IPS-11a (cell line): ENCODE measurements at regions not wholly inside any gene's neighbourhood (a gene's known extent, or its start where the extent isn't known, plus 50 kb on each side); places are given as distances from the start of the nearest gene placed in this dataset.
"Not testable (repeated sequence)": the region's sequence is repeated elsewhere in the genome, so short reads cannot be mapped to it uniquely, and the experiment has no call there.

Experiments used
- H3K4me3 ChIP-seq: one replicate; pipeline ENCODE4 v1.5.1; 2013; ENCODE audit warnings: low read depth, low read length, control low read depth

- H3K4me3 ChIP-seq: no peak overlapping the region
These were observed 101.1 kb downstream of the KIF4B start for GRCh38 chr5:155114655-155115054.

GRCh38 chr5:155116456-155117251 lies 103.1 kb downstream of the KIF4B start:
- no peak overlapping the region for H3K4me3 ChIP-seq

- H3K4me3 ChIP-seq: no peak overlapping the region
These were observed 112.1 kb downstream of the KIF4B start for GRCh38 chr5:155125551-155126095.

GRCh38 chr5:155126573-155126972 lies 113.0 kb downstream of the KIF4B start:
- H3K4me3 ChIP-seq: no peak overlapping the region

GRCh38 chr5:155127552-155127951 lies 114.0 kb downstream of the KIF4B start:
- H3K4me3 ChIP-seq: no peak overlapping the region

- H3K4me3 ChIP-seq: no peak overlapping the region
These were observed 115.4 kb downstream of the KIF4B start for GRCh38 chr5:155128786-155129512.

- no peak overlapping the region for H3K4me3 ChIP-seq
These were observed 115.9 kb downstream of the KIF4B start for GRCh38 chr5:155129513-155129880.

GRCh38 chr5:155134130-155134529 lies 120.6 kb downstream of the KIF4B start:
- no peak overlapping the region for H3K4me3 ChIP-seq

GRCh38 chr5:155136216-155136850 lies 122.8 kb downstream of the KIF4B start:
- H3K4me3 ChIP-seq: no peak overlapping the region

- no peak overlapping the region for H3K4me3 ChIP-seq
These were observed 124.1 kb downstream of the KIF4B start for GRCh38 chr5:155137683-155138082.

- no peak overlapping the region for H3K4me3 ChIP-seq
These were observed 127.1 kb downstream of the KIF4B start for GRCh38 chr5:155140646-155141045.

GRCh38 chr5:155144956-155145355 lies 131.4 kb downstream of the KIF4B start:
- H3K4me3 ChIP-seq: no peak overlapping the region

GRCh38 chr5:155147222-155147621 lies 133.7 kb downstream of the KIF4B start:
- no peak overlapping the region for H3K4me3 ChIP-seq

- H3K4me3 ChIP-seq: no peak overlapping the region
These were observed 135.1 kb downstream of the KIF4B start for GRCh38 chr5:155148694-155149093.

- no peak overlapping the region for H3K4me3 ChIP-seq
These were observed 136.5 kb downstream of the KIF4B start for GRCh38 chr5:155150012-155150411.

GRCh38 chr5:155154973-155155372 lies 141.4 kb downstream of the KIF4B start:
- no peak overlapping the region for H3K4me3 ChIP-seq

GRCh38 chr5:155163084-155163483 lies 149.5 kb downstream of the KIF4B start:
- not testable (repeated sequence) for H3K4me3 ChIP-seq

- no peak overlapping the region for H3K4me3 ChIP-seq
These were observed 154.2 kb downstream of the KIF4B start for GRCh38 chr5:155167736-155168135.

- H3K4me3 ChIP-seq: no peak overlapping the region
These were observed 168.0 kb downstream of the KIF4B start for GRCh38 chr5:155181542-155181941.

- no peak overlapping the region for H3K4me3 ChIP-seq
These were observed 175.9 kb downstream of the KIF4B start for GRCh38 chr5:155189476-155189875.

GRCh38 chr5:155189981-155190380 lies 176.4 kb downstream of the KIF4B start:
- H3K4me3 ChIP-seq: no peak overlapping the region

GRCh38 chr5:155193029-155193428 lies 179.5 kb downstream of the KIF4B start:
- H3K4me3 ChIP-seq: no peak overlapping the region
